Stimulated activated naive CD8-positive, alpha-beta T cell treated with anti-CD3 and anti-CD28 coated beads, Interleukin-15, Interleukin-2, amounts not matched to agents 100 ng/mL and 50 ng/mL, for 24 hours (primary cell): ENCODE measurements at regions not wholly inside any gene's neighbourhood (a gene's known extent, or its start where the extent isn't known, plus 50 kb on each side); places are given as distances from the start of the nearest gene placed in this dataset.

Source experiments
- H3K27ac Mint-ChIP-seq: one replicate; pipeline ENCODE4 v1.8.0; 2021; ENCODE audit warnings: mild to moderate bottlenecking, mixed read lengths
- H3K27me3 Mint-ChIP-seq: one replicate; pipeline ENCODE4 v1.8.0; 2021; ENCODE audit warnings: mixed read lengths
- H3K36me3 Mint-ChIP-seq: one replicate; pipeline ENCODE4 v1.8.0; 2021; ENCODE audit warnings: low read depth, mixed read lengths
- H3K4me1 Mint-ChIP-seq: one replicate; pipeline ENCODE4 v1.8.0; 2021; ENCODE audit warnings: low read depth, mixed read lengths
- H3K4me3 Mint-ChIP-seq: one replicate; pipeline ENCODE4 v1.8.0; 2021; ENCODE audit warnings: mild to moderate bottlenecking, mixed read lengths
- H3K9me3 Mint-ChIP-seq: one replicate; pipeline ENCODE4 v1.8.0; 2021; ENCODE audit warnings: mixed read lengths

- H3K4me1 Mint-ChIP-seq = no peaks in the 10 kb centered on the region
- no peak overlapping the region for H3K27ac Mint-ChIP-seq
- H3K4me3 Mint-ChIP-seq = no peak overlapping the region
- H3K27me3 Mint-ChIP-seq = peaks cover 4% of the 10 kb centered on the region
- no peaks in the 10 kb centered on the region for H3K9me3 Mint-ChIP-seq
- no peaks in the 10 kb centered on the region for H3K36me3 Mint-ChIP-seq
These were observed 1430.7 kb downstream of the BRD1 start for GRCh38 chr22:48396785-48397530.

DNA sequence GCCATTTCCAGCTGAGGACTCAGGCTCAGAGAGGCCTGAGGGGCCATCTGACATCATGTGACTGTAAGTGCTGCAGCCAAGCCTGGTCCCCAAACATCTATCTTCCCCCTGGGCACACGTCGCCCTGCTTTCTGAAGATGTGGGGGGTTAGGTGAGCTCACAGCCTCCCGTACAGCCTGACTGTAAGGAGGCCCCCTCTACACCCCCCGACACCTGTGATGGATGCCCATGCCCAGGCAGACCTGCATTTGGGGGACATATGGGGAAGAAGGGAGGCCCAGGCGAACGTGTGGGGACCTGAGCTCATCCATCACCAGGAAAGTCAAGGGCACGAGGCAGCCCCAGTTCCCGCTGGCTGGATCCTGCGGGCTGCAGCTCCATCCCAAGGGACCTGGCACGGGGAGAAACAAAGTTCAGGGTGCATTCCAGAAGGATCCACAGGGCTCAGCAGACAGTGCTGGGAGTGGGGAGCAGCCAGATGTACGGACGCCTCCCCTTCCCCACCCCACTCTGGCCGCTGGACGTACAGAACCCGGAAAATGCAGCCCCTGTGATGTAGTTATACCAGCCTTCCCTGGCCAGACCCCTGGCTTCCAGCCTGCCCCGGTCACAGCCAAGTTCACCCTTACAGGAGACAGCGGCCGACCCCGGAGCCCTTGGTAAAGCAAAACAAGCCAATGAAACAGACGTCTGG, 1431.4 kb downstream of the BRD1 start:
- Mint-ChIP-seq H3K36me3 (no peaks in the 10 kb centered on the region), H3K27ac (no peak overlapping the region), H3K9me3 (no peaks in the 10 kb centered on the region)

DNA sequence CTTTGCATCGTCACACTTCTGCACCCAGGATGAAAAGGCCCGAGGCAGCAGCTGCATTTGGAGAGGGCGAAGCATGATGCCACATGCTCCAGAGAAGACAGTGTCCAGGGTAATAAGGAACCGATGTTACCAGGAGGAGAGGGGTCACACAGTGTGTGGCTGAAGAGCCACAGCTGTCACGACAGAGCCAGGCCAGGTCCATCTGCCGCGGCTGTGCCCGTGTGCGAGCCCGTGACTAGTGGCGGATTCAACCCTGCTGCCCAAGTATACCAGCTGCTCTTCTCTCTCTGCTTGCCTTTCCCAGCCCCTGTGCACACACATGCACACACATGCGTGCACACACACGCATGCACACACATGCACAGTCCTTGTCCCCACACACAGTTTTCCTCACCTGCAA, 1432.5 kb downstream of the BRD1 start:
- no peaks in the 10 kb centered on the region for H3K4me1 Mint-ChIP-seq
- H3K36me3 Mint-ChIP-seq = no peaks in the 10 kb centered on the region
- H3K27ac Mint-ChIP-seq = no peak overlapping the region
- no peaks in the 10 kb centered on the region for H3K9me3 Mint-ChIP-seq
- peaks cover 6% of the 10 kb centered on the region for H3K27me3 Mint-ChIP-seq
- no peak overlapping the region for H3K4me3 Mint-ChIP-seq

More for the DNA sequence above, 1431.4 kb downstream of the BRD1 start:
- Mint-ChIP-seq H3K27me3 (peaks cover 6% of the 10 kb centered on the region), H3K4me3 (no peak overlapping the region), H3K4me1 (no peaks in the 10 kb centered on the region)

DNA sequence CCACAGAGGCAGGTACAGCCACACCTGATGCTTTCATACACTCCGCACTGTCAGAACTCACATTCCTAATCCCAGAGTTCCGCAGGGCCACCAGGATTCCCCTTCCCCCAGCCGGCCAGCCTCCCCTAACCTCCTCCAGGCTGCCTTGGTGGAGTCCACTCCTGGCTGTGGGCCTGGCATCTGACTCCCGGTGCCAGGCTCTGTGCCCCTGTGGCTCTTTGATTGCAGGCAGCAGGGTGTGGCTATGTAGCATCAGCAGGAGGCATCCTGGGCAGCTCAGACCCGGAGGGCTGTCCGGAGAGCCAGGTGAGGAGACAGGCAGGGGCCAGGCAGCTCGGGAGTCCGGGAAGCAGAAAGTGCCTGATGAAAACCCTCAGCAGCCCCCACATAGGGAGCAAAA, 1432.9 kb downstream of the BRD1 start:
- Mint-ChIP-seq H3K4me3 (no peak overlapping the region), H3K4me1 (no peaks in the 10 kb centered on the region), H3K27me3 (peaks cover 6% of the 10 kb centered on the region), H3K9me3 (no peaks in the 10 kb centered on the region), H3K27ac (no peak overlapping the region), H3K36me3 (no peaks in the 10 kb centered on the region)

DNA sequence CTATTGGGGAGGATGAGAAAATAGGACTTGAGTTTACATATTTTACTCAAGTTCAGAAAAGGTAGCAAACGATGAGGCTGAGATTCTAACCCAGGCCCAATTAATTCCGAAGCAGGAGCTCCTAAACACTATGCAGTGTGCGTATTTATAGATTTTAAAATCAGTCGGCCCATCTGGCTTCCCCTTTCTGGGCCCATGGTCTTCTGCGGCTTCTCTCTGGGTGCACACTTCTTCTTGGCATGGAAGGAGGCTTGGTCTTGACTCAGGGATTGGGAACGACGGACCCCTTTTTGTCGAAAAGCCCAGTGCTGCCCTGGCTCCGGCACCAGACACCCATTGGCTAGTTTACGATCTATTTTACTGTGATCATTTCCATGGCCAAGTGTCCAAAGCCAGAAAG, 1433.8 kb downstream of the BRD1 start:
- Mint-ChIP-seq H3K27ac (no peak overlapping the region), H3K36me3 (no peaks in the 10 kb centered on the region), H3K27me3 (peaks cover 6% of the 10 kb centered on the region), H3K9me3 (no peaks in the 10 kb centered on the region), H3K4me1 (no peaks in the 10 kb centered on the region), H3K4me3 (no peak overlapping the region)

DNA sequence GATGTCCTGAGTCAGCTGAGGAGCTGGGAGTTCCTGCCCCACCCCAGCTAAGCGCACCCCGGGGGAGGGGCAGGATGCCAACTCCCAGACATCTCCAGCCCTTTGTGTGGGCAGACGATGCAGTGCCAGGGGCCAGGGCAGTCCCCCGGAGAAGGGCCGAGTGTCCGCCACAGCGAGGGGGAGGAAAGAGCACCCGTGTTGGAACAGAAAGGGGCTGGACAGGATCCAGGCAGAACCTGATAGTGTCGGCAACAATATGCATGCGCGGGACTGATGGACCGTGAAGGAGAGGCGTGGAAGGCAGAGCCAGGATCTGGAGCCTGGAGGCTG, 1434.7 kb downstream of the BRD1 start:
- no peaks in the 10 kb centered on the region for H3K36me3 Mint-ChIP-seq
- no peak overlapping the region for H3K27ac Mint-ChIP-seq
- no peaks in the 10 kb centered on the region for H3K4me1 Mint-ChIP-seq
- peaks cover 6% of the 10 kb centered on the region for H3K27me3 Mint-ChIP-seq
- H3K9me3 Mint-ChIP-seq = no peaks in the 10 kb centered on the region
- H3K4me3 Mint-ChIP-seq = no peak overlapping the region

- Mint-ChIP-seq H3K9me3 (no peaks in the 10 kb centered on the region), H3K36me3 (no peaks in the 10 kb centered on the region), H3K4me1 (no peaks in the 10 kb centered on the region), H3K4me3 (no peak overlapping the region), H3K27ac (no peak overlapping the region), H3K27me3 (peaks cover 6% of the 10 kb centered on the region)
These were observed 1435.9 kb downstream of the BRD1 start for GRCh38 chr22:48391820-48392219.

GRCh38 chr22:48391171-48391711, 1436.4 kb downstream of the BRD1 start:
- no peaks in the 10 kb centered on the region for H3K9me3 Mint-ChIP-seq
- no peak overlapping the region for H3K4me3 Mint-ChIP-seq
- no peak overlapping the region for H3K27ac Mint-ChIP-seq
- no peaks in the 10 kb centered on the region for H3K4me1 Mint-ChIP-seq
- H3K36me3 Mint-ChIP-seq = no peaks in the 10 kb centered on the region
- H3K27me3 Mint-ChIP-seq = peaks cover 6% of the 10 kb centered on the region

DNA sequence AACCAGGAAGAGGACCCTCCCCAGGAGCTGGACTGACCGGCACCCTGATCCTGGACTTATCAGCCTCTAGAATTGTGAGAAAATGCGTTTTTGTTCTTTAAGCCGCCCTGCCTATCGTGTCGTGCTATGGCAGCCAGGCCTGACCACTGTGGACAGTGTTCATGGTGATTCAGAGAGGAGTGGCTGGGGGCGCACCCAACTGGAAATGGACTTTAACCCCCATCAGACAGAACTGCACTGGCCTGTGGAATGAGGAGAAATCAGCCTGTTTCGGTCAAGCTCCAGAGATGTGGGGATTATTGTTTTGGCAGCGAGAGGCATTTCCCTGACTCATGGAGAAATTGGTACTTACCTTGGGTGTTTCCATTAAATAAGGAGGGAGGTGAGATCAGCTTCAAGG, 1437.8 kb downstream of the BRD1 start:
- H3K36me3 Mint-ChIP-seq = no peaks in the 10 kb centered on the region
- H3K27me3 Mint-ChIP-seq = peaks cover 9% of the 10 kb centered on the region
- no peak overlapping the region for H3K4me3 Mint-ChIP-seq
- peaks cover 10% of the 10 kb centered on the region for H3K9me3 Mint-ChIP-seq
- H3K4me1 Mint-ChIP-seq = no peaks in the 10 kb centered on the region
- H3K27ac Mint-ChIP-seq = no peak overlapping the region

DNA sequence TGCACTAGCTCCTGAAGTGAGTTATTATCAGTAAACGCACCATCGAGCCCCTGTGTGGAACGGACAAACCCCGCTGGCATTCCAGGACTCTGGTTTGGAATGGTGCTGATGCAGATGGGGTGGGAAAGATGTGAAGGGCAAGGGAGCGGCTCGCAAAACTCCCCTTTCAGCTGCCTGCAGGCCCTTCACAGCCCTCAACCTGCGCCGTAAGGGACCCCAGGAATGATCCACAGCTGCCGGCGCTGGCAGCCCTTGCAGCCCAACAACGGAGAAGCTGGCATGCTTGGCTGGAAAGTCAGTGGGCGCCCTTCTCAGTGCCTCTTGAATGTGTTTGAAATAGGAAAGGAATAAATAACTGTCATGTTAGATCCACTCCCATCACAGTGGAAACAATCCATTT, 1445.5 kb downstream of the BRD1 start:
- Mint-ChIP-seq H3K4me1 (no peaks in the 10 kb centered on the region), H3K4me3 (no peak overlapping the region)

GRCh38 chr22:48380016-48380665, 1447.5 kb downstream of the BRD1 start:
- H3K4me3 Mint-ChIP-seq = no peak overlapping the region

More for the DNA sequence above, 1445.5 kb downstream of the BRD1 start:
- H3K9me3 Mint-ChIP-seq = peaks cover 19% of the 10 kb centered on the region
- peaks cover 12% of the 10 kb centered on the region for H3K27me3 Mint-ChIP-seq
- no peak overlapping the region for H3K27ac Mint-ChIP-seq
- no peaks in the 10 kb centered on the region for H3K36me3 Mint-ChIP-seq

DNA sequence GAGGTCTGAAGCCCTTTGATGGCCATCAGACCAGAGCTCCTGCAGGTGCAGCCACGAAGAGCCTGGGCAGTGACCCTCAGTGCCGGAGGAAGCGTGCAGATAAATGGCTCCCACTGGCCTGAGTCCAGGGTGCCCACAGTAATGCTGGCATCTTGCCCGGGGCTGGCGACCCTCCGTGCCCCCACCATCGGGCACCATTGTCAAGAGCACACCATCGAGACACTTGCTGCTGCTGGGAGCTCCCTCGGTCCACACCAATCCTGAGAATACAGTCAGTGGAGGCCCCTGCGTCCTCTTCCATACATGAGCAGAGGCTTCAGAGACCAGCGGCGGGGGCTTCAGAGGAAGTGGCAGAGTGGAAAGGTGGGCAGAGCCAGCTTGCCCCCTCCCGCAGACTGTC, 1448.3 kb downstream of the BRD1 start:
- no peak overlapping the region for H3K27ac Mint-ChIP-seq
- peaks cover 4% of the 10 kb centered on the region for H3K9me3 Mint-ChIP-seq
- H3K4me3 Mint-ChIP-seq = no peak overlapping the region
- H3K36me3 Mint-ChIP-seq = no peaks in the 10 kb centered on the region
- no peaks in the 10 kb centered on the region for H3K4me1 Mint-ChIP-seq
- H3K27me3 Mint-ChIP-seq = peaks cover 25% of the 10 kb centered on the region

More at GRCh38 chr22:48380016-48380665, 1447.5 kb downstream of the BRD1 start:
- H3K36me3 Mint-ChIP-seq = no peaks in the 10 kb centered on the region
- H3K27me3 Mint-ChIP-seq = peaks cover 22% of the 10 kb centered on the region
- no peak overlapping the region for H3K27ac Mint-ChIP-seq
- no peaks in the 10 kb centered on the region for H3K4me1 Mint-ChIP-seq
- H3K9me3 Mint-ChIP-seq = peaks cover 10% of the 10 kb centered on the region

DNA sequence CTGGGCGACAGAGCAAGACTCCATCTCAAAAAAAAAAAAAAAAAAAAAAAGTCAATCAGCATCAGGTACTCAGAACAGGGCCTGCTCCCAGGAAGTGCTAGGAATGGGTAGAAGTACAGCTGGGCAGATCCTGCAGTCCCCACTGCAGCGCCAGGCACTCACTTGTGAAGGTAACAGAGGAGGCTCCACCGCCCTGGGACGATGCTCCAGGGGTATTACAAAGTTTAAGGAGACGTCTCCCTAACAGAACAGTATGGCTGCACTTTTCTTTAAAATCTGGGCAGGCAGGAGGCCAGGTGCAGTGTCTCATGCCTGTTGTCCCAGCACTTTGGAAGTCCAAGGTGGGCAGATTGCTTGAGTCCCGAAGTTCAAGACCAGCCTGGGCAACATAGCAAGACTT, 1449.0 kb downstream of the BRD1 start:
- no peak overlapping the region for H3K27ac Mint-ChIP-seq
- no peak overlapping the region for H3K4me3 Mint-ChIP-seq
- no peaks in the 10 kb centered on the region for H3K36me3 Mint-ChIP-seq
- no peaks in the 10 kb centered on the region for H3K4me1 Mint-ChIP-seq
- peaks cover 25% of the 10 kb centered on the region for H3K27me3 Mint-ChIP-seq
- H3K9me3 Mint-ChIP-seq = no peaks in the 10 kb centered on the region

DNA sequence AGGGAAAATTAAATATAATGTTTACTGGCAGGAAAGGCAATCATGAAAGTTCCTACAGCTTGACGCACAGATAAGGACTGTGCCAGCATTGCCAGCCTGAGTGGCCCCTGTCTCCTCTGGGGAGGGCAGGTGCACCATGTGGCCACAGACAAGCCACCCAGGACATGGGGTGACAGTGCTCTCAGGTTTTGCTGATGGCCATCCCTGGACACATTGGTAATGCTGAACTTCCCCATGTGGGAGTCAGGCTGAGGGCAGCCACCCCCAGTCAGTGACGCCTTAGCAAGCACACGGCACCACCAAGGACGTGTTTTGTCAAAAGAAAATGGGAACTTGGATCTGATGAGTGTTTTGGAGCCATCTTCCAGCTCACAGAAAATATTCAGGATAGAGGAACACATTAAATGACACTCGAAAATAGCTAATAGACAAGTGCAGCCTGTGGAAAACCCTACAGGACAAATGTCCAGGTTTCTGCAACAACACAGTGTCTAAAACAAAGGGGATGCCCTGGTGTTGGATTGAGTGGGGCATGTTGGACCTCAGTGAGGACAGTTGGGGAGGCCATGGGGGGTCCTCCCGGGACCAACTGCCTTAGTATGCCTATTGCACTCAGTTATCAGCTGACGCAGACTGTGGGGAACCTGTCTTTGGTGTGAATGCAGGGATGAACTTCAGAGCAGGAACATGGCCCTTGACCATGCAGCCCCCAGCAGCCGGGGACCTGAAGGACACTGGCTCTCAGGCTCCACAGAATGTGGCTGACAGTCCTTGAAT, 1450.5 kb downstream of the BRD1 start:
- Mint-ChIP-seq H3K27ac (no peak overlapping the region), H3K4me1 (no peaks in the 10 kb centered on the region), H3K27me3 (peaks cover 25% of the 10 kb centered on the region), H3K36me3 (no peaks in the 10 kb centered on the region), H3K9me3 (no peaks in the 10 kb centered on the region), H3K4me3 (no peak overlapping the region)

GRCh38 chr22:48376428-48376827, 1451.2 kb downstream of the BRD1 start:
- H3K27me3 Mint-ChIP-seq = peaks cover 21% of the 10 kb centered on the region
- H3K36me3 Mint-ChIP-seq = no peaks in the 10 kb centered on the region
- no peak overlapping the region for H3K4me3 Mint-ChIP-seq
- no peak overlapping the region for H3K27ac Mint-ChIP-seq
- H3K4me1 Mint-ChIP-seq = no peaks in the 10 kb centered on the region
- H3K9me3 Mint-ChIP-seq = no peaks in the 10 kb centered on the region
